SK-N-SH (cell line): ENCODE measurements at regions not wholly inside any gene's neighbourhood (a gene's known extent, or its start where the extent isn't known, plus 50 kb on each side); places are given as distances from the start of the nearest gene placed in this dataset.

Source experiments
- CTCF ChIA-PET: fragments of 300-600, 350-600 bp; formaldehyde crosslinking; extraction: SDS; loops from one replicate; lab custom pipeline; 2021; lab: Yijun Ruan, JAX
- POLR2A ChIA-PET: fragments of 350-600 bp; sonication (Branson Sonifier 250); formaldehyde crosslinking; extraction: SDS; loops from one replicate; lab custom pipeline; 2020; ENCODE audit warnings: antibody characterized with exemption, inconsistent platforms; lab: Yijun Ruan, JAX
- DNase-seq: peaks from one replicate; pipeline ENCODE4 v3.0.0; 2012
- H2AFZ ChIP-seq: fragments of 200-600 bp; sonication (generic); 2 replicates; pipeline ENCODE4 v1.8.1; 2016; ENCODE audit warnings: antibody characterized with exemption, mild to moderate bottlenecking, low read depth
- H3F3A ChIP-seq: fragments of 200-600 bp; sonication (generic); replicated peaks from 2 replicates; pipeline ENCODE3; 2016; ENCODE audit warnings: antibody characterized with exemption, mild to moderate bottlenecking; ENCODE audit not compliant: insufficient read depth
- H3K27ac ChIP-seq, 2 experiments: fragments of 200-500 bp in 1 of 2; fragments of 200-600 bp in 1 of 2; sonication (Bioruptor generic) in 1 of 2; sonication (generic), shearing (Covaris generic) in 1 of 2; 2 replicates each; pipeline versions ENCODE4 v1.5.1 to v1.6.1; 2014 to 2016; ENCODE audit warnings: low read depth in 2 of 2, inconsistent platforms in 1 of 2, low read length in 1 of 2, mild to moderate bottlenecking in 1 of 2, mixed read lengths in 1 of 2
- H3K27me3 ChIP-seq: fragments of 200-600 bp; sonication (generic), shearing (Covaris generic); 2 replicates; pipeline ENCODE4 v1.6.1; 2016; ENCODE audit warnings: mixed run types; ENCODE audit not compliant: insufficient read depth
- H3K36me3 ChIP-seq, 2 experiments: fragments of 200-500 bp in 1 of 2; fragments of 200-600 bp in 1 of 2; sonication (Bioruptor generic) in 1 of 2; sonication (generic) in 1 of 2; replicated peaks in 1 of 2; 2 replicates each; pipeline versions ENCODE3 to v1.5.1; 2014 to 2016; ENCODE audit warnings: low read length in 1 of 2, mild to moderate bottlenecking in 1 of 2; ENCODE audit not compliant: insufficient read depth in 2 of 2, control insufficient read depth in 1 of 2
- H3K4me1 ChIP-seq, 2 experiments: fragments of 200-500 bp in 1 of 2; fragments of 200-600 bp in 1 of 2; sonication (Bioruptor generic) in 1 of 2; sonication (generic), shearing (Covaris generic) in 1 of 2; 2 replicates each; pipeline versions ENCODE4 v1.5.1 to v1.6.1; 2014 to 2016; ENCODE audit warnings: low read depth in 1 of 2, low read length in 1 of 2, mixed run types in 1 of 2; ENCODE audit not compliant: insufficient read depth in 2 of 2, control insufficient read depth in 1 of 2
- H3K4me2 ChIP-seq: fragments of 200-600 bp; sonication (generic), shearing (Covaris generic); 2 replicates; pipeline ENCODE4 v1.6.1; 2017; ENCODE audit warnings: mixed run types
- H3K4me3 ChIP-seq, 2 experiments: fragments of 200-500 bp in 1 of 2; fragments of 200-600 bp in 1 of 2; sonication (Bioruptor generic) in 1 of 2; sonication (generic), shearing (Covaris generic) in 1 of 2; 2 replicates each; pipeline versions ENCODE4 v1.5.1 to v1.8.1; 2014 to 2016; ENCODE audit warnings: low read depth in 2 of 2, inconsistent platforms in 1 of 2, low read length in 1 of 2, mild to moderate bottlenecking in 1 of 2, mixed read lengths in 1 of 2, moderate library complexity in 1 of 2
- H3K79me2 ChIP-seq: fragments of 200-600 bp; sonication (generic); 2 replicates; pipeline ENCODE4 v1.8.1; 2017; ENCODE audit warnings: mild to moderate bottlenecking; ENCODE audit not compliant: insufficient read depth
- H3K9ac ChIP-seq: fragments of 200-600 bp; sonication (generic); 2 replicates; pipeline ENCODE4 v1.6.1; 2017; ENCODE audit warnings: mixed run types
- H3K9me2 ChIP-seq: fragments of 200-600 bp; sonication (generic); 2 replicates; pipeline ENCODE4 v1.6.1; 2017; ENCODE audit warnings: mixed run types
- H3K9me3 ChIP-seq: fragments of 200-600 bp; sonication (generic); 2 replicates; pipeline ENCODE4 v1.6.1; 2017; ENCODE audit warnings: mixed run types, mild to moderate bottlenecking, moderate library complexity
- H4K20me1 ChIP-seq: fragments of 200-600 bp; sonication (generic); 2 replicates; pipeline ENCODE4 v1.6.1; 2017; ENCODE audit warnings: mild to moderate bottlenecking, mixed run types; ENCODE audit not compliant: insufficient read depth
- CHD2 ChIP-seq: fragments of 150-350 bp; IDR thresholded peaks from 2 replicates; pipeline ENCODE4 v1.6.1; 2018; ENCODE audit warnings: low read length; ENCODE audit not compliant: partially characterized antibody
- CTCF ChIP-seq: fragments of 200-600 bp; sonication (generic); IDR thresholded peaks from 2 replicates; pipeline ENCODE4 v1.6.1; 2017; ENCODE audit warnings: antibody characterized with exemption, mild to moderate bottlenecking, moderate library complexity
- EP300 ChIP-seq, 2 experiments: IDR thresholded peaks; 2 replicates each; pipeline versions ENCODE4 v1.4.0 to v1.6.1; 2012; ENCODE audit warnings: borderline replicate concordance in 1 of 2, low read depth in 1 of 2, low read length in 1 of 2
- FOXJ3 ChIP-seq: sonication (generic); formaldehyde crosslinking; IDR thresholded peaks from 2 replicates; pipeline ENCODE4 v1.5.1; 2020; ENCODE audit warnings: mild to moderate bottlenecking, missing genetic modification reagents
- MAX ChIP-seq: IDR thresholded peaks from 2 replicates; pipeline ENCODE4 v1.4.0; 2012; ENCODE audit warnings: low read depth
- MEF2A ChIP-seq: IDR thresholded peaks from 2 replicates; pipeline ENCODE4 v1.4.0; 2012; ENCODE audit warnings: low read depth, borderline replicate concordance
- NRF1 ChIP-seq: IDR thresholded peaks from 2 replicates; pipeline ENCODE4 v1.6.1; 2012; ENCODE audit warnings: low read depth, mild to moderate bottlenecking, low read length
- RAD21 ChIP-seq: IDR thresholded peaks from 2 replicates; pipeline ENCODE4 v1.6.1; 2012; ENCODE audit warnings: mild to moderate bottlenecking, low read length
- SIN3A ChIP-seq: IDR thresholded peaks from 2 replicates; pipeline ENCODE4 v1.6.1; 2012; ENCODE audit warnings: low read depth, mild to moderate bottlenecking, low read length, moderate library complexity, borderline replicate concordance
- TAF1 ChIP-seq: IDR thresholded peaks from 2 replicates; pipeline ENCODE4 v1.6.1; 2012; ENCODE audit warnings: low read depth, mild to moderate bottlenecking, low read length, moderate library complexity, borderline replicate concordance
- YY1 ChIP-seq: IDR thresholded peaks from 2 replicates; pipeline ENCODE4 v1.4.0; 2012; ENCODE audit warnings: low read depth, mild to moderate bottlenecking
- whole genome bisulfite sequencing: methylation state at CpG from one replicate; pipeline ENCODE4 v1.1.6; 2017; ENCODE audit warnings: low lambda C conversion rate; 5-methylcytosine and 5-hydroxymethylcytosine counted together
- TF ChIP-seq, protein P1 (sequence below): IDR thresholded peaks from 2 replicates; pipeline ENCODE4; 2012
- TF ChIP-seq, protein P2 (sequence below): IDR thresholded peaks from 2 replicates; pipeline ENCODE4 v1.4.0; 2012; ENCODE audit warnings: low read depth, borderline replicate concordance
- TF ChIP-seq, protein P3 (sequence below): IDR thresholded peaks from 2 replicates; pipeline ENCODE4 v1.6.1; 2012; ENCODE audit warnings: mild to moderate bottlenecking, low read depth, low read length, moderate library complexity

GRCh38 chr12:127998988-127999387 lies 268.0 kb upstream of the TMEM132C start (continued):
- TF ChIP-seq, protein P1, sequence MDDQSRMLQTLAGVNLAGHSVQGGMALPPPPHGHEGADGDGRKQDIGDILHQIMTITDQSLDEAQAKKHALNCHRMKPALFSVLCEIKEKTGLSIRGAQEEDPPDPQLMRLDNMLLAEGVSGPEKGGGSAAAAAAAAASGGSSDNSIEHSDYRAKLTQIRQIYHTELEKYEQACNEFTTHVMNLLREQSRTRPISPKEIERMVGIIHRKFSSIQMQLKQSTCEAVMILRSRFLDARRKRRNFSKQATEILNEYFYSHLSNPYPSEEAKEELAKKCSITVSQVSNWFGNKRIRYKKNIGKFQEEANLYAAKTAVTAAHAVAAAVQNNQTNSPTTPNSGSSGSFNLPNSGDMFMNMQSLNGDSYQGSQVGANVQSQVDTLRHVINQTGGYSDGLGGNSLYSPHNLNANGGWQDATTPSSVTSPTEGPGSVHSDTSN, result no peak
- TF ChIP-seq TAF1, result no peak
- no peak for TF ChIP-seq SIN3A
- no peak for TF ChIP-seq YY1
- TF ChIP-seq MEF2A, result no peak
- TF ChIP-seq, protein P2, sequence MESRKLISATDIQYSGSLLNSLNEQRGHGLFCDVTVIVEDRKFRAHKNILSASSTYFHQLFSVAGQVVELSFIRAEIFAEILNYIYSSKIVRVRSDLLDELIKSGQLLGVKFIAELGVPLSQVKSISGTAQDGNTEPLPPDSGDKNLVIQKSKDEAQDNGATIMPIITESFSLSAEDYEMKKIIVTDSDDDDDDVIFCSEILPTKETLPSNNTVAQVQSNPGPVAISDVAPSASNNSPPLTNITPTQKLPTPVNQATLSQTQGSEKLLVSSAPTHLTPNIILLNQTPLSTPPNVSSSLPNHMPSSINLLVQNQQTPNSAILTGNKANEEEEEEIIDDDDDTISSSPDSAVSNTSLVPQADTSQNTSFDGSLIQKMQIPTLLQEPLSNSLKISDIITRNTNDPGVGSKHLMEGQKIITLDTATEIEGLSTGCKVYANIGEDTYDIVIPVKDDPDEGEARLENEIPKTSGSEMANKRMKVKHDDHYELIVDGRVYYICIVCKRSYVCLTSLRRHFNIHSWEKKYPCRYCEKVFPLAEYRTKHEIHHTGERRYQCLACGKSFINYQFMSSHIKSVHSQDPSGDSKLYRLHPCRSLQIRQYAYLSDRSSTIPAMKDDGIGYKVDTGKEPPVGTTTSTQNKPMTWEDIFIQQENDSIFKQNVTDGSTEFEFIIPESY, result no peak
- TF ChIP-seq CHD2, result no peak

DNA sequence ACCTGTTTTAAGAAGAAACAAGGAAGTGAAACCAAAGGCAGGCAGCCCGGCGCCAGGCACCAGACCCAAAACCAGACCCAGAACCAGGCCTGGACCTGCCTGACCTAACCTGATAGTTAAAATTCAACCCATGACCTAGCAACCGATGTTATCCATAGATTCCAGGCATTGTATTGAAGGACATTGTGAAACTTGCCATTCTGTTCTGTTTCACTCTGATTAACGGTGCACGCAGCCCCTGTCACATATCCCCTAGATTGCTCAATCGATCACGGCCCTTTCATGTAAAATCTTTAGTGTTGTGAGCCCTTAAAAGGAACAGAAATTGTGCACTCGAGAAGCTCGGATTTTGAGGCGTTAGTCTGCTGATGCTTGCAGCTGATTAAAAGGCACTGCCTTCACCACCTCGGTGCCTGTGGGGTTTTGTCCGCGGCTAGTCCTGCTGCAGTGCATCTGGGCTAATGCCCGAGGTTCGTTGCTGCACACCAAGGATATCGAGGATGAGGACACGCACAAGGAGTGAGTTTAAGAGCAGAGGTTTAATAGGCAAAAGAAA lies 262.5 kb upstream of the TMEM132C start:
- 19% methylated on average over 17 of the region's 17 CpGs for WGBS
- H3K9ac ChIP-seq, result no peak overlapping the region
- H3K9me2 ChIP-seq, result no peaks in the 10 kb centered on the region
- no peak overlapping the region for H3K4me2 ChIP-seq
- no peak overlapping the region for H2AFZ ChIP-seq
- POLR2A ChIA-PET, result no interaction called here
- CTCF ChIA-PET, result no interaction called here
- H3K27ac ChIP-seq, result no peak overlapping the region
- no peaks in the 10 kb centered on the region for H3K9me3 ChIP-seq
- no peaks in the 10 kb centered on the region for H3K4me1 ChIP-seq
- no peak overlapping the region for H3K4me3 ChIP-seq
- no peaks in the 10 kb centered on the region for H3F3A ChIP-seq
- H4K20me1 ChIP-seq, result no peaks in the 10 kb centered on the region
- TF ChIP-seq NRF1, result no peak
- TF ChIP-seq FOXJ3 (CRISPR knock-in tag), result no peak
- no peak for TF ChIP-seq CTCF
- TF ChIP-seq MAX, result no peak
- no peak for TF ChIP-seq SIN3A
- TF ChIP-seq, protein P1, result no peak
- TF ChIP-seq EP300 (IDR thresholded peaks at IDR 0.05; ENCODE audit: borderline replicate concordance in 1 of 2, low read depth in 1 of 2, low read length in 1 of 2), result no peak
- TF ChIP-seq, protein P2, result no peak
- TF ChIP-seq TAF1, result no peak
- TF ChIP-seq CHD2, result no peak
- no peak for TF ChIP-seq RAD21
- TF ChIP-seq, protein P3, sequence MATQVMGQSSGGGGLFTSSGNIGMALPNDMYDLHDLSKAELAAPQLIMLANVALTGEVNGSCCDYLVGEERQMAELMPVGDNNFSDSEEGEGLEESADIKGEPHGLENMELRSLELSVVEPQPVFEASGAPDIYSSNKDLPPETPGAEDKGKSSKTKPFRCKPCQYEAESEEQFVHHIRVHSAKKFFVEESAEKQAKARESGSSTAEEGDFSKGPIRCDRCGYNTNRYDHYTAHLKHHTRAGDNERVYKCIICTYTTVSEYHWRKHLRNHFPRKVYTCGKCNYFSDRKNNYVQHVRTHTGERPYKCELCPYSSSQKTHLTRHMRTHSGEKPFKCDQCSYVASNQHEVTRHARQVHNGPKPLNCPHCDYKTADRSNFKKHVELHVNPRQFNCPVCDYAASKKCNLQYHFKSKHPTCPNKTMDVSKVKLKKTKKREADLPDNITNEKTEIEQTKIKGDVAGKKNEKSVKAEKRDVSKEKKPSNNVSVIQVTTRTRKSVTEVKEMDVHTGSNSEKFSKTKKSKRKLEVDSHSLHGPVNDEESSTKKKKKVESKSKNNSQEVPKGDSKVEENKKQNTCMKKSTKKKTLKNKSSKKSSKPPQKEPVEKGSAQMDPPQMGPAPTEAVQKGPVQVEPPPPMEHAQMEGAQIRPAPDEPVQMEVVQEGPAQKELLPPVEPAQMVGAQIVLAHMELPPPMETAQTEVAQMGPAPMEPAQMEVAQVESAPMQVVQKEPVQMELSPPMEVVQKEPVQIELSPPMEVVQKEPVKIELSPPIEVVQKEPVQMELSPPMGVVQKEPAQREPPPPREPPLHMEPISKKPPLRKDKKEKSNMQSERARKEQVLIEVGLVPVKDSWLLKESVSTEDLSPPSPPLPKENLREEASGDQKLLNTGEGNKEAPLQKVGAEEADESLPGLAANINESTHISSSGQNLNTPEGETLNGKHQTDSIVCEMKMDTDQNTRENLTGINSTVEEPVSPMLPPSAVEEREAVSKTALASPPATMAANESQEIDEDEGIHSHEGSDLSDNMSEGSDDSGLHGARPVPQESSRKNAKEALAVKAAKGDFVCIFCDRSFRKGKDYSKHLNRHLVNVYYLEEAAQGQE, result no peak
- TF ChIP-seq MEF2A, result no peak
- TF ChIP-seq, all 33 proteins: peak for 0
- Histone ChIP-seq H3K27me3 (no peaks in the 10 kb centered on the region), H3K79me2 (no peaks in the 10 kb centered on the region), H3K36me3 (no peaks in the 10 kb centered on the region)
- DNase-seq, result no peak
